H1 (cell line): ENCODE measurements at regions not wholly inside any gene's neighbourhood (a gene's known extent, or its start where the extent isn't known, plus 50 kb on each side); places are given as distances from the start of the nearest gene placed in this dataset.

Source experiments
- EGR1 ChIP-seq: IDR thresholded peaks from 2 replicates; pipeline ENCODE4 v1.6.1; 2011; ENCODE audit warnings: low read depth, low read length, borderline replicate concordance
- EP300 ChIP-seq, 2 experiments: IDR thresholded peaks; 1 replicate in 1 of 2; 2 replicates in 1 of 2; pipeline ENCODE4 v1.6.1; 2011 to 2012; ENCODE audit warnings: low read depth in 2 of 2, low read length in 2 of 2, mild to moderate bottlenecking in 2 of 2, borderline replicate concordance in 1 of 2, inconsistent platforms in 1 of 2, moderate library complexity in 1 of 2
- EZH2 ChIP-seq: fragments of 200-600 bp; sonication (generic); IDR thresholded peaks from 2 replicates; pipeline ENCODE4 v1.7.1; 2012; ENCODE audit warnings: low read depth, mild to moderate bottlenecking, moderate library complexity, low read length, inconsistent platforms; ENCODE audit not compliant: severe bottlenecking
- POLR2AphosphoS5 ChIP-seq: IDR thresholded peaks from 2 replicates; pipeline ENCODE4 v1.6.1; 2011; ENCODE audit warnings: low read depth, low read length
- RAD21 ChIP-seq, 2 experiments: IDR thresholded peaks in 1 of 2; conservative IDR thresholded peaks in 1 of 2; 2 replicates each; pipeline ENCODE4 v1.6.1; 2011; ENCODE audit warnings: low read depth in 2 of 2, low read length in 2 of 2, improper control_type of control experiment in 1 of 2, inconsistent platforms in 1 of 2, mild to moderate bottlenecking in 1 of 2, moderate library complexity in 1 of 2
- SP4 ChIP-seq: IDR thresholded peaks from 2 replicates; pipeline ENCODE4 v1.6.1; 2012; ENCODE audit warnings: low read length, inconsistent platforms

DNA sequence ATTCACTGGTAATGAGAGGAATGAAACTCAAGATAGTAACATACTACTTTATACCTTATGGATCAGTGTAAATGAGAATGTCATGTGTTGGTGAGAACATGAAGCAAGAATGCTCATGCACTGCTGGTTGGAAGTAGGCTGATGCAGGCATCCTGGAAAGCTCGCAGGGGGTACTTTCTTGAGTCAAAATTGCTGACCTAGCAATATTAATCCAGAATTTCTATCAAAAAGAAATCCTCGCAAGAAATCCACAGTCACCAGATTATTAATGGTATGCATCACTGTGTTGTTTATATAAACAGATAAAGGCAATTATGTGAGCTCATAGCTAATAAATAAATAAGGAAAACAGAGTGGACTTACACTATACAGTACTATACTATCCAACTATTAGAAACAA lies 713.7 kb upstream of the PKDCC start:
- no peak for TF ChIP-seq POLR2AphosphoS5
- TF ChIP-seq EZH2, result no peak
- TF ChIP-seq RAD21 (IDR thresholded peaks at IDR 0.05 in 1 of 2, conservative IDR thresholded peaks at IDR 0.05 in 1 of 2; ENCODE audit: low read depth in 2 of 2, low read length in 2 of 2), result no peak
- no peak for TF ChIP-seq EGR1
- TF ChIP-seq SP4, result no peak
- TF ChIP-seq EP300 (IDR thresholded peaks at IDR 0.05; ENCODE audit: borderline replicate concordance in 1 of 2, low read depth in 2 of 2, low read length in 2 of 2), result no peak
